Transverse colon (tissue), 4 donors: ENCODE measurements at regions not wholly inside any gene's neighbourhood (a gene's known extent, or its start where the extent isn't known, plus 50 kb on each side); places are given as distances from the start of the nearest gene placed in this dataset.

Source experiments
- POLR2AphosphoS5 ChIP-seq, 3 donors: sonication (generic); formaldehyde crosslinking; IDR thresholded peaks; one replicate each; pipeline ENCODE4 v1.6.1; 2016; ENCODE audit warnings: antibody characterized with exemption in 3 of 3
- TF ChIP-seq, protein P1 (sequence below), 5 experiments: fragments of 200-600 bp in 3 of 5; fragments of 450-650 bp in 2 of 5; sonication (generic) in 3 of 5; IDR thresholded peaks; 1 replicate in 2 of 5; 2 replicates in 3 of 5; pipeline ENCODE4 v1.5.1; 2016 to 2017; ENCODE audit warnings: antibody characterized with exemption in 5 of 5, inconsistent platforms in 3 of 5, mild to moderate bottlenecking in 2 of 5, moderate library complexity in 1 of 5

- TF ChIP-seq, protein P1, sequence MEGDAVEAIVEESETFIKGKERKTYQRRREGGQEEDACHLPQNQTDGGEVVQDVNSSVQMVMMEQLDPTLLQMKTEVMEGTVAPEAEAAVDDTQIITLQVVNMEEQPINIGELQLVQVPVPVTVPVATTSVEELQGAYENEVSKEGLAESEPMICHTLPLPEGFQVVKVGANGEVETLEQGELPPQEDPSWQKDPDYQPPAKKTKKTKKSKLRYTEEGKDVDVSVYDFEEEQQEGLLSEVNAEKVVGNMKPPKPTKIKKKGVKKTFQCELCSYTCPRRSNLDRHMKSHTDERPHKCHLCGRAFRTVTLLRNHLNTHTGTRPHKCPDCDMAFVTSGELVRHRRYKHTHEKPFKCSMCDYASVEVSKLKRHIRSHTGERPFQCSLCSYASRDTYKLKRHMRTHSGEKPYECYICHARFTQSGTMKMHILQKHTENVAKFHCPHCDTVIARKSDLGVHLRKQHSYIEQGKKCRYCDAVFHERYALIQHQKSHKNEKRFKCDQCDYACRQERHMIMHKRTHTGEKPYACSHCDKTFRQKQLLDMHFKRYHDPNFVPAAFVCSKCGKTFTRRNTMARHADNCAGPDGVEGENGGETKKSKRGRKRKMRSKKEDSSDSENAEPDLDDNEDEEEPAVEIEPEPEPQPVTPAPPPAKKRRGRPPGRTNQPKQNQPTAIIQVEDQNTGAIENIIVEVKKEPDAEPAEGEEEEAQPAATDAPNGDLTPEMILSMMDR (IDR thresholded peaks at IDR 0.05), result no peak
- no peak for TF ChIP-seq POLR2AphosphoS5 (IDR thresholded peaks at IDR 0.05)
Observed at GRCh38 chr7:27374958-27375841, 132.6 kb downstream of the EVX1 start.
